GM23338 (cell line): ENCODE measurements at regions not wholly inside any gene's neighbourhood (a gene's known extent, or its start where the extent isn't known, plus 50 kb on each side); places are given as distances from the start of the nearest gene placed in this dataset.
"Not testable (repeated sequence)": the region's sequence is repeated elsewhere in the genome, so short reads cannot be mapped to it uniquely, and the experiment has no call there.

Experiments used
- ATAC-seq: fragments of 200-7000 bp; cut with Tn5 transposase; 3 replicates; pipeline ENCODE4 v1.9.1; 2020
- DNase-seq: peaks from one replicate; pipeline ENCODE4 v3.0.0-alpha.2; 2015; ENCODE audit warnings: low spot score
- H2AFZ ChIP-seq: fragments of 200-600 bp; sonication (generic); 2 replicates; pipeline ENCODE4 v1.8.0; 2016; ENCODE audit warnings: antibody characterized with exemption, mild to moderate bottlenecking, moderate library complexity
- H3F3A ChIP-seq: fragments of 200-600 bp; sonication (generic); replicated peaks from 2 replicates; pipeline ENCODE4 v1.8.0; 2017; ENCODE audit warnings: antibody characterized with exemption, mixed run types, low read depth
- H3K27ac ChIP-seq: fragments of 200-600 bp; sonication (generic); 2 replicates; pipeline ENCODE4 v1.6.1; 2016; ENCODE audit warnings: low read depth
- H3K27me3 ChIP-seq: fragments of 200-600 bp; sonication (generic); 2 replicates; pipeline ENCODE4 v1.8.0; 2016; ENCODE audit warnings: mild to moderate bottlenecking, mixed run types, moderate library complexity; ENCODE audit not compliant: insufficient read depth
- H3K36me3 ChIP-seq: fragments of 200-600 bp; sonication (generic); 2 replicates; pipeline ENCODE4 v1.8.0; 2016; ENCODE audit warnings: mild to moderate bottlenecking; ENCODE audit not compliant: insufficient read depth
- H3K4me1 ChIP-seq: fragments of 200-600 bp; sonication (generic); 2 replicates; pipeline ENCODE4 v1.8.0; 2016; ENCODE audit warnings: mild to moderate bottlenecking, moderate library complexity; ENCODE audit not compliant: insufficient read depth
- H3K4me2 ChIP-seq: fragments of 200-600 bp; sonication (generic); 2 replicates; pipeline ENCODE4 v1.7.1; 2017; ENCODE audit warnings: mixed run types
- H3K4me3 ChIP-seq: fragments of 200-600 bp; sonication (generic); 2 replicates; pipeline ENCODE4 v1.6.1; 2016; ENCODE audit warnings: mixed run types
- H3K79me2 ChIP-seq: fragments of 200-600 bp; sonication (generic); replicated peaks from 2 replicates; pipeline ENCODE4 v1.8.0; 2017; ENCODE audit warnings: mild to moderate bottlenecking; ENCODE audit not compliant: insufficient read depth
- H3K9me2 ChIP-seq: fragments of 200-600 bp; sonication (generic); 2 replicates; pipeline ENCODE4 v1.8.0; 2017; ENCODE audit not compliant: insufficient read depth
- H4K20me1 ChIP-seq: fragments of 200-600 bp; sonication (generic); replicated peaks from 2 replicates; pipeline ENCODE4 v1.8.0; 2017; ENCODE audit warnings: mild to moderate bottlenecking; ENCODE audit not compliant: insufficient read depth
- H3K27ac Mint-ChIP-seq: 2 replicates; pipeline ENCODE4 v1.8.0; 2020; ENCODE audit warnings: inconsistent platforms, mild to moderate bottlenecking, moderate library complexity, mixed read lengths
- H3K27me3 Mint-ChIP-seq: 3 replicates; pipeline ENCODE4 v1.8.0; 2022; ENCODE audit warnings: low read depth, mild to moderate bottlenecking, moderate library complexity, mixed read lengths, inconsistent platforms; ENCODE audit not compliant: insufficient read depth, poor library complexity
- H3K36me3 Mint-ChIP-seq: 3 replicates; pipeline ENCODE4 v1.8.0; 2021; ENCODE audit warnings: low read depth, mild to moderate bottlenecking, inconsistent platforms, moderate library complexity, mixed read lengths
- H3K4me1 Mint-ChIP-seq: 3 replicates; pipeline ENCODE4 v1.8.0; 2020; ENCODE audit warnings: mild to moderate bottlenecking, inconsistent platforms, mixed read lengths
- H3K4me3 Mint-ChIP-seq: 3 replicates; pipeline ENCODE4 v1.8.0; 2021; ENCODE audit warnings: moderate library complexity, mild to moderate bottlenecking, inconsistent platforms, mixed read lengths
- H3K9me3 Mint-ChIP-seq: 3 replicates; pipeline ENCODE4 v1.8.0; 2020; ENCODE audit warnings: moderate library complexity, mild to moderate bottlenecking, inconsistent platforms, mixed read lengths
- CREB1 ChIP-seq: fragments of 250-450 bp; sonication (Bioruptor Pico); IDR thresholded peaks from 2 replicates; pipeline ENCODE4 v1.5.0; 2020; ENCODE audit warnings: low read depth, mild to moderate bottlenecking, moderate library complexity
- EZH2 ChIP-seq: fragments of 200-600 bp; sonication (generic); IDR thresholded peaks from one replicate; pipeline ENCODE4 v1.8.0; 2017; ENCODE audit warnings: antibody characterized with exemption, mild to moderate bottlenecking, low read depth; ENCODE audit not compliant: unreplicated experiment
- EZH2phosphoT487 ChIP-seq: fragments of 200-600 bp; sonication (generic); IDR thresholded peaks from one replicate; pipeline ENCODE4 v1.8.1; 2018; ENCODE audit warnings: antibody characterized with exemption; ENCODE audit not compliant: unreplicated experiment
- JUNB ChIP-seq: IDR thresholded peaks from one replicate; pipeline ENCODE4 v1.6.1; 2016; ENCODE audit warnings: antibody characterized with exemption; ENCODE audit not compliant: unreplicated experiment
- NANOG ChIP-seq: IDR thresholded peaks from 2 replicates; pipeline ENCODE4 v1.6.1; 2016; ENCODE audit warnings: antibody characterized with exemption, borderline replicate concordance
- POLR2AphosphoS5 ChIP-seq: IDR thresholded peaks from 2 replicates; pipeline ENCODE4 v1.6.1; 2016; ENCODE audit warnings: antibody characterized with exemption, low read depth
- STAT1 ChIP-seq: IDR thresholded peaks from one replicate; pipeline ENCODE4 v1.6.1; 2016; ENCODE audit warnings: antibody characterized with exemption; ENCODE audit not compliant: unreplicated experiment
- ZNF114 ChIP-seq: fragments of 250-450 bp; sonication (Bioruptor Pico); IDR thresholded peaks from 2 replicates; pipeline ENCODE4 v1.5.0; 2020; ENCODE audit warnings: mild to moderate bottlenecking, moderate library complexity
- ZNF331 ChIP-seq: fragments of 250-450 bp; sonication (Bioruptor Pico); IDR thresholded peaks from 2 replicates; pipeline ENCODE4 v1.5.0; 2020; ENCODE audit warnings: low read depth, mild to moderate bottlenecking, moderate library complexity
- TF ChIP-seq, protein P1 (sequence below): IDR thresholded peaks from one replicate; pipeline ENCODE4 v1.6.1; 2018; ENCODE audit warnings: antibody characterized with exemption; ENCODE audit not compliant: unreplicated experiment
- TF ChIP-seq, protein P2 (sequence below): IDR thresholded peaks from 2 replicates; pipeline ENCODE4 v1.6.1; 2016; ENCODE audit warnings: antibody characterized with exemption
- TF ChIP-seq, protein P3 (sequence below), 2 experiments: fragments of 200-600 bp in 1 of 2; sonication (generic) in 1 of 2; conservative IDR thresholded peaks; 2 replicates each; pipeline versions ENCODE4 v1.5.1 to v1.6.1; 2016 to 2017; ENCODE audit warnings: antibody characterized with exemption in 2 of 2, low read depth in 2 of 2, mild to moderate bottlenecking in 2 of 2, moderate library complexity in 1 of 2

GRCh38 chr1:181926697-181927096 is 134.8 kb downstream of the ZNF648 start (continued):
- TF ChIP-seq, protein P1, sequence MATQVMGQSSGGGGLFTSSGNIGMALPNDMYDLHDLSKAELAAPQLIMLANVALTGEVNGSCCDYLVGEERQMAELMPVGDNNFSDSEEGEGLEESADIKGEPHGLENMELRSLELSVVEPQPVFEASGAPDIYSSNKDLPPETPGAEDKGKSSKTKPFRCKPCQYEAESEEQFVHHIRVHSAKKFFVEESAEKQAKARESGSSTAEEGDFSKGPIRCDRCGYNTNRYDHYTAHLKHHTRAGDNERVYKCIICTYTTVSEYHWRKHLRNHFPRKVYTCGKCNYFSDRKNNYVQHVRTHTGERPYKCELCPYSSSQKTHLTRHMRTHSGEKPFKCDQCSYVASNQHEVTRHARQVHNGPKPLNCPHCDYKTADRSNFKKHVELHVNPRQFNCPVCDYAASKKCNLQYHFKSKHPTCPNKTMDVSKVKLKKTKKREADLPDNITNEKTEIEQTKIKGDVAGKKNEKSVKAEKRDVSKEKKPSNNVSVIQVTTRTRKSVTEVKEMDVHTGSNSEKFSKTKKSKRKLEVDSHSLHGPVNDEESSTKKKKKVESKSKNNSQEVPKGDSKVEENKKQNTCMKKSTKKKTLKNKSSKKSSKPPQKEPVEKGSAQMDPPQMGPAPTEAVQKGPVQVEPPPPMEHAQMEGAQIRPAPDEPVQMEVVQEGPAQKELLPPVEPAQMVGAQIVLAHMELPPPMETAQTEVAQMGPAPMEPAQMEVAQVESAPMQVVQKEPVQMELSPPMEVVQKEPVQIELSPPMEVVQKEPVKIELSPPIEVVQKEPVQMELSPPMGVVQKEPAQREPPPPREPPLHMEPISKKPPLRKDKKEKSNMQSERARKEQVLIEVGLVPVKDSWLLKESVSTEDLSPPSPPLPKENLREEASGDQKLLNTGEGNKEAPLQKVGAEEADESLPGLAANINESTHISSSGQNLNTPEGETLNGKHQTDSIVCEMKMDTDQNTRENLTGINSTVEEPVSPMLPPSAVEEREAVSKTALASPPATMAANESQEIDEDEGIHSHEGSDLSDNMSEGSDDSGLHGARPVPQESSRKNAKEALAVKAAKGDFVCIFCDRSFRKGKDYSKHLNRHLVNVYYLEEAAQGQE, result no peak
- TF ChIP-seq ZNF331 (CRISPR knock-in tag) (no peak), EZH2phosphoT487 (no peak), NANOG (no peak), STAT1 (no peak), ZNF114 (CRISPR knock-in tag) (no peak), JUNB (no peak), CREB1 (CRISPR knock-in tag) (no peak)
- TF ChIP-seq, protein P2, sequence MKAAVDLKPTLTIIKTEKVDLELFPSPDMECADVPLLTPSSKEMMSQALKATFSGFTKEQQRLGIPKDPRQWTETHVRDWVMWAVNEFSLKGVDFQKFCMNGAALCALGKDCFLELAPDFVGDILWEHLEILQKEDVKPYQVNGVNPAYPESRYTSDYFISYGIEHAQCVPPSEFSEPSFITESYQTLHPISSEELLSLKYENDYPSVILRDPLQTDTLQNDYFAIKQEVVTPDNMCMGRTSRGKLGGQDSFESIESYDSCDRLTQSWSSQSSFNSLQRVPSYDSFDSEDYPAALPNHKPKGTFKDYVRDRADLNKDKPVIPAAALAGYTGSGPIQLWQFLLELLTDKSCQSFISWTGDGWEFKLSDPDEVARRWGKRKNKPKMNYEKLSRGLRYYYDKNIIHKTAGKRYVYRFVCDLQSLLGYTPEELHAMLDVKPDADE, result no peak

- H3K4me3 Mint-ChIP-seq, H3K9me2 ChIP-seq, H3K27ac ChIP-seq, H3K27me3 Mint-ChIP-seq, H3K36me3 Mint-ChIP-seq, DNase-seq, H3F3A ChIP-seq, H3K36me3 ChIP-seq, H4K20me1 ChIP-seq, H2AFZ ChIP-seq, H3K4me1 ChIP-seq, H3K4me3 ChIP-seq, H3K79me2 ChIP-seq, H3K27ac Mint-ChIP-seq, ATAC-seq, H3K27me3 ChIP-seq, H3K4me2 ChIP-seq: not testable (repeated sequence)
- peaks cover 24% of the 10 kb centered on the region for H3K9me3 Mint-ChIP-seq
- H3K4me1 Mint-ChIP-seq, result peaks cover 13% of the 10 kb centered on the region
Observed at GRCh38 chr1:181924034-181924433, 137.5 kb downstream of the ZNF648 start.

DNA sequence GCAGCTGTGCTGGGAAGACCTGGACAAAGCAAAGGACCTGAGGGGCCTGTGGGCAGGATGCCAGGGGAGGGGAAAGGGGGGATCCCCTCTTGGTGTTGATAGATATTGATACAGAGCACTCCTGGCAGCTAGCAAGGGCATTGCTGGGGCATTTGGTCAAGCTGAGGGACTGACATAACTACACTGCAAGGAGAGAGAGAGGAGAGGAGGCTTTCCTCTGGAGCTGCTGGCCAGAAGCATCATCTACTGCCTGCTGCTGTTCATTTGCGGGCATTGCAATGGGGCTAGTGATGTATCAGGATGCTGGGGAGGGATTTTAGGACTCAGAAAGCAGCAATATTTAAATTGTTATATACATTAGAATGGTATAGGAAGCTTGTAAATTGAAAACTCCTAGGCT is 142.0 kb downstream of the ZNF648 start:
- ATAC-seq (peak; percentile 87), DNase-seq (peak; percentile 29)
- H3K4me3 Mint-ChIP-seq, result no peak overlapping the region

More for the DNA sequence above, 142.0 kb downstream of the ZNF648 start:
- H3K27ac ChIP-seq, result no peak overlapping the region
- H3K9me2 ChIP-seq, result no peaks in the 10 kb centered on the region
- H3K27me3 ChIP-seq, result no peaks in the 10 kb centered on the region
- peaks cover 10% of the 10 kb centered on the region for H3K27me3 Mint-ChIP-seq
- peaks cover 4% of the 10 kb centered on the region; the same call in 1 of the 3 replicates for H3K36me3 Mint-ChIP-seq
- no peaks in the 10 kb centered on the region for H3F3A ChIP-seq
- H3K4me1 ChIP-seq, result no peaks in the 10 kb centered on the region; the same call in 1 of the 2 replicates
- peak overlapping the region; percentile 80 for H2AFZ ChIP-seq
- H3K4me1 Mint-ChIP-seq, result peaks cover 10% of the 10 kb centered on the region
- H4K20me1 ChIP-seq, result no peaks in the 10 kb centered on the region
- no peaks in the 10 kb centered on the region for H3K36me3 ChIP-seq
- H3K79me2 ChIP-seq, result no peaks in the 10 kb centered on the region
- no peak overlapping the region; the same call in 1 of the 2 replicates for H3K27ac Mint-ChIP-seq
- H3K4me3 ChIP-seq, result no peak overlapping the region
- H3K4me2 ChIP-seq, result peak overlapping the region; percentile 53; the same call in 1 of the 2 replicates
- TF ChIP-seq POLR2AphosphoS5, result no peak
- TF ChIP-seq EZH2, result no peak
- TF ChIP-seq, protein P3, sequence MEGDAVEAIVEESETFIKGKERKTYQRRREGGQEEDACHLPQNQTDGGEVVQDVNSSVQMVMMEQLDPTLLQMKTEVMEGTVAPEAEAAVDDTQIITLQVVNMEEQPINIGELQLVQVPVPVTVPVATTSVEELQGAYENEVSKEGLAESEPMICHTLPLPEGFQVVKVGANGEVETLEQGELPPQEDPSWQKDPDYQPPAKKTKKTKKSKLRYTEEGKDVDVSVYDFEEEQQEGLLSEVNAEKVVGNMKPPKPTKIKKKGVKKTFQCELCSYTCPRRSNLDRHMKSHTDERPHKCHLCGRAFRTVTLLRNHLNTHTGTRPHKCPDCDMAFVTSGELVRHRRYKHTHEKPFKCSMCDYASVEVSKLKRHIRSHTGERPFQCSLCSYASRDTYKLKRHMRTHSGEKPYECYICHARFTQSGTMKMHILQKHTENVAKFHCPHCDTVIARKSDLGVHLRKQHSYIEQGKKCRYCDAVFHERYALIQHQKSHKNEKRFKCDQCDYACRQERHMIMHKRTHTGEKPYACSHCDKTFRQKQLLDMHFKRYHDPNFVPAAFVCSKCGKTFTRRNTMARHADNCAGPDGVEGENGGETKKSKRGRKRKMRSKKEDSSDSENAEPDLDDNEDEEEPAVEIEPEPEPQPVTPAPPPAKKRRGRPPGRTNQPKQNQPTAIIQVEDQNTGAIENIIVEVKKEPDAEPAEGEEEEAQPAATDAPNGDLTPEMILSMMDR (conservative IDR thresholded peaks at IDR 0.05; ENCODE audit: low read depth in 2 of 2), result peak; percentile 50 to 75
- TF ChIP-seq, protein P2, result no peak
- TF ChIP-seq ZNF114 (CRISPR knock-in tag), result no peak
- TF ChIP-seq EZH2phosphoT487, result no peak
- TF ChIP-seq CREB1 (CRISPR knock-in tag), result no peak
- peaks cover 20% of the 10 kb centered on the region for H3K9me3 Mint-ChIP-seq
